ENCODE measurements at regions not wholly inside any gene's neighbourhood (a gene's known extent, or its start where the extent isn't known, plus 50 kb on each side); places are given as distances from the start of the nearest gene placed in this dataset.

DNA sequence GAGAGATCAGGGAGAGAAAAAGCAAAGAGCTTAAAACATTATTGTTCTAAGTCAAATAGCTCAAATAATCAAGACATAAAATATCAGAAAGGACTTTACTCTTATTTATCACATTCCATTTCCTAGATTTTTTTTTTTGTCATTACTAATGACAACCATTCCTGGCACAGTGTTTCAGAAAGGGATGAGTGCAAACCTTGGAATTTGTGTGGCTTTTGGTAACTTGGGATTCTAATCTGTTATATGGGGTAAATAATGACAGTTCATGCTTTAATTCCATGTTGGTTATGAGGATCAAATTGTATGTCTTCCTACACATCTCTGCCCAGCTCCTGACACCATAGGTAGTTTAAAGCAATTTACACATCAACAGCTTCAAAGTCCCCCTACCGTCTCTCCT is 358.4 kb upstream of the ADGRL4 start:
- TF ChIP-seq, protein P1, sequence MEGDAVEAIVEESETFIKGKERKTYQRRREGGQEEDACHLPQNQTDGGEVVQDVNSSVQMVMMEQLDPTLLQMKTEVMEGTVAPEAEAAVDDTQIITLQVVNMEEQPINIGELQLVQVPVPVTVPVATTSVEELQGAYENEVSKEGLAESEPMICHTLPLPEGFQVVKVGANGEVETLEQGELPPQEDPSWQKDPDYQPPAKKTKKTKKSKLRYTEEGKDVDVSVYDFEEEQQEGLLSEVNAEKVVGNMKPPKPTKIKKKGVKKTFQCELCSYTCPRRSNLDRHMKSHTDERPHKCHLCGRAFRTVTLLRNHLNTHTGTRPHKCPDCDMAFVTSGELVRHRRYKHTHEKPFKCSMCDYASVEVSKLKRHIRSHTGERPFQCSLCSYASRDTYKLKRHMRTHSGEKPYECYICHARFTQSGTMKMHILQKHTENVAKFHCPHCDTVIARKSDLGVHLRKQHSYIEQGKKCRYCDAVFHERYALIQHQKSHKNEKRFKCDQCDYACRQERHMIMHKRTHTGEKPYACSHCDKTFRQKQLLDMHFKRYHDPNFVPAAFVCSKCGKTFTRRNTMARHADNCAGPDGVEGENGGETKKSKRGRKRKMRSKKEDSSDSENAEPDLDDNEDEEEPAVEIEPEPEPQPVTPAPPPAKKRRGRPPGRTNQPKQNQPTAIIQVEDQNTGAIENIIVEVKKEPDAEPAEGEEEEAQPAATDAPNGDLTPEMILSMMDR (conservative IDR thresholded peaks at IDR 0.05; ENCODE audit: low read length), result no peak
- no peak for TF ChIP-seq EZH2phosphoT487 (IDR thresholded peaks at IDR 0.05; ENCODE audit: borderline replicate concordance, low read depth, low read length)
